Endothelial cell of umbilical vein (primary cell): ENCODE measurements at regions not wholly inside any gene's neighbourhood (a gene's known extent, or its start where the extent isn't known, plus 50 kb on each side); places are given as distances from the start of the nearest gene placed in this dataset.

Experiments used
- CTCF ChIP-seq, 2 donors: IDR thresholded peaks; 1 replicate in 1 of 2; 2 replicates in 1 of 2; pipeline ENCODE4 v1.5.1; 2011; ENCODE audit warnings: low read length in 2 of 2, mild to moderate bottlenecking in 2 of 2, moderate library complexity in 2 of 2, control low read depth in 1 of 2, inconsistent platforms in 1 of 2, low read depth in 1 of 2; ENCODE audit not compliant: insufficient read depth in 1 of 2; ENCODE audit errors: extremely low read depth in 1 of 2
- MAX ChIP-seq: IDR thresholded peaks from 2 replicates; pipeline ENCODE4 v1.6.1; 2011; ENCODE audit not compliant: insufficient read depth, insufficient read length
- POLR2A ChIP-seq: IDR thresholded peaks from 2 replicates; pipeline ENCODE4 v1.6.1; 2012; ENCODE audit warnings: low read depth, mild to moderate bottlenecking, control low read depth, low read length
- POLR2AphosphoS5 ChIP-seq: IDR thresholded peaks from 2 replicates; pipeline ENCODE4 v1.6.1; 2012; ENCODE audit warnings: low read depth, mild to moderate bottlenecking, control low read depth, low read length, moderate library complexity; ENCODE audit not compliant: insufficient read depth

GRCh38 chr5:158569534-158569933, 530.2 kb downstream of the EBF1 start:
- no peak for TF ChIP-seq POLR2A
- TF ChIP-seq CTCF (IDR thresholded peaks at IDR 0.05; ENCODE audit: extremely low read depth in 1 of 2, insufficient read depth in 1 of 2, low read depth in 1 of 2, low read length in 2 of 2): no peak
- TF ChIP-seq MAX: no peak
- no peak for TF ChIP-seq POLR2AphosphoS5
